Keratinocyte (primary cell): ENCODE measurements at regions not wholly inside any gene's neighbourhood (a gene's known extent, or its start where the extent isn't known, plus 50 kb on each side); places are given as distances from the start of the nearest gene placed in this dataset.

Source experiments
- DNase-seq: peaks from one replicate; pipeline ENCODE4 v3.0.0-alpha.2; 2011; ENCODE audit warnings: low read depth, missing footprints, low spot score
- FAIRE-seq: peaks from 2 replicates; lab custom pipeline; 2011; peaks lifted over from hg19 to GRCh38; lab: Jason Lieb, UNC
- H2AFZ ChIP-seq: 2 replicates; pipeline ENCODE4 v1.6.0; 2012; ENCODE audit warnings: low read length, control low read depth, inconsistent platforms; ENCODE audit not compliant: control insufficient read depth
- H3K27ac ChIP-seq: 2 replicates; pipeline ENCODE4 v1.5.1; 2011; ENCODE audit warnings: low read length; ENCODE audit not compliant: control insufficient read depth, insufficient read depth
- H3K27me3 ChIP-seq: 3 replicates; pipeline ENCODE4 v1.6.0; 2011; ENCODE audit warnings: low read length; ENCODE audit not compliant: control insufficient read depth, insufficient read depth; ENCODE audit errors: extremely low read depth
- H3K36me3 ChIP-seq, 2 experiments: 2 replicates in 1 of 2; 3 replicates in 1 of 2; pipeline ENCODE4 v1.5.1; 2011; ENCODE audit warnings: low read length in 2 of 2, mild to moderate bottlenecking in 1 of 2; ENCODE audit not compliant: control insufficient read depth in 2 of 2, insufficient read depth in 2 of 2; ENCODE audit errors: extremely low read depth in 1 of 2
- H3K4me1 ChIP-seq: 3 replicates; pipeline ENCODE4 v1.5.1; 2011; ENCODE audit warnings: low read length; ENCODE audit not compliant: control insufficient read depth, insufficient read depth; ENCODE audit errors: extremely low read depth
- H3K4me2 ChIP-seq: 3 replicates; pipeline ENCODE4 v1.6.0; 2011; ENCODE audit warnings: low read depth, low read length; ENCODE audit not compliant: control insufficient read depth, insufficient read depth; ENCODE audit errors: extremely low read depth
- H3K4me3 ChIP-seq, 3 experiments: fragments of 200-600 bp in 1 of 3; sonication (generic) in 1 of 3; 2 replicates in 2 of 3; 3 replicates in 1 of 3; pipeline ENCODE4 v1.5.1; 2011 to 2016; ENCODE audit warnings: low read length in 3 of 3, mild to moderate bottlenecking in 3 of 3, control low read depth in 2 of 3, inconsistent platforms in 1 of 3, low read depth in 1 of 3, mixed read lengths in 1 of 3, mixed run types in 1 of 3, moderate library complexity in 1 of 3; ENCODE audit not compliant: control insufficient read depth in 2 of 3, insufficient read depth in 2 of 3; ENCODE audit errors: extremely low read depth in 1 of 3
- H3K79me2 ChIP-seq: 2 replicates; pipeline ENCODE4 v1.6.0; 2012; ENCODE audit warnings: low read length; ENCODE audit not compliant: control insufficient read depth, insufficient read depth
- H3K9ac ChIP-seq: 3 replicates; pipeline ENCODE4 v1.6.0; 2011; ENCODE audit warnings: low read length; ENCODE audit not compliant: control insufficient read depth, insufficient read depth; ENCODE audit errors: extremely low read depth
- H3K9me1 ChIP-seq: 3 replicates; pipeline ENCODE4 v1.6.0; 2011; ENCODE audit warnings: low read length; ENCODE audit not compliant: control insufficient read depth, insufficient read depth; ENCODE audit errors: extremely low read depth
- H3K9me3 ChIP-seq: 2 replicates; pipeline ENCODE4 v1.5.1; 2012; ENCODE audit warnings: low read depth, low read length; ENCODE audit not compliant: control insufficient read depth
- H4K20me1 ChIP-seq: 3 replicates; pipeline ENCODE4 v1.6.0; 2011; ENCODE audit warnings: low read length; ENCODE audit not compliant: control insufficient read depth, insufficient read depth; ENCODE audit errors: extremely low read depth
- EZH2 ChIP-seq: IDR thresholded peaks from one replicate; pipeline ENCODE4 v1.6.1; 2012; ENCODE audit warnings: inconsistent platforms, mild to moderate bottlenecking, low read length, moderate library complexity
- dilution Hi-C: fragments of 300-500 bp; cut with MboI; formaldehyde crosslinking; loops from one replicate; pipeline ENCODE4 v1.7.0; 2020; ENCODE audit warnings: low sequenced_read_pairs; ENCODE audit not compliant: extremely low pct_ligation_motif_present
- TF ChIP-seq, protein P1 (sequence below), 3 experiments: IDR thresholded peaks in 1 of 3; conservative IDR thresholded peaks in 1 of 3; optimal IDR thresholded peaks in 1 of 3; 2 replicates in 2 of 3; 3 replicates in 1 of 3; pipeline versions ENCODE3 to v1.5.1; 2011; ENCODE audit warnings: low read length in 3 of 3, mild to moderate bottlenecking in 3 of 3, moderate library complexity in 2 of 3, control low read depth in 1 of 3, inconsistent platforms in 1 of 3; ENCODE audit not compliant: insufficient read depth in 2 of 3; ENCODE audit errors: extremely low read depth in 1 of 3

DNA sequence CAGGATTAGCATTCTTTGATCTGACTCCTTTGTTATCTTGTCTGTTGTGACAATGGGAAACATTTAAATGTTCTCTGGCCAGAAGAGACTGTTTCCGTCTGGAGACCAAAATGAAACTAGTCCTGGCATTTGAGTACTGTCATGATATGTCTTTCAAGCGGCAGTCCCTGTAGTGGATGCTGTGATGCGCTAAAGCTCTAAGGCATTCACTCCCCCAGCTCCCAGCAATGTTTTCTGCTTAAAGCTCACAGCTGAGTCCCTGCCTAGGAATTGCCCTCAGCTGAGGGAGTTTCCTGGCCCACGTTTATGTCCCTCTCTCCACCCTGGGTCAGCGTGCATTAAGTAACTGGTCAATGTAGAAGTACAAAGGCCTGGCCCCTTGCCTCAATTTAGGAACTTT is 109.4 kb downstream of the UCHL5 start:
- no peak overlapping the region for H2AFZ ChIP-seq
- no peaks in the 10 kb centered on the region for H3K27me3 ChIP-seq
- H3K27ac ChIP-seq, result no peak overlapping the region
- H3K9me3 ChIP-seq, result no peaks in the 10 kb centered on the region
- H3K4me2 ChIP-seq, result no peak overlapping the region
- dilution Hi-C loops, result no loop called here
- H3K9me1 ChIP-seq, result no peaks in the 10 kb centered on the region
- DNase-seq, result no peak
- no peak overlapping the region for H3K9ac ChIP-seq
- no peaks in the 10 kb centered on the region for H4K20me1 ChIP-seq
- H3K4me1 ChIP-seq, result peaks cover 5% of the 10 kb centered on the region
- H3K4me3 ChIP-seq, result no peak overlapping the region
- peaks cover 0 to 1% of the 10 kb centered on the region in 2 experiments for H3K36me3 ChIP-seq
- FAIRE-seq, result no peak
- TF ChIP-seq EZH2, result no peak
- TF ChIP-seq, protein P1, sequence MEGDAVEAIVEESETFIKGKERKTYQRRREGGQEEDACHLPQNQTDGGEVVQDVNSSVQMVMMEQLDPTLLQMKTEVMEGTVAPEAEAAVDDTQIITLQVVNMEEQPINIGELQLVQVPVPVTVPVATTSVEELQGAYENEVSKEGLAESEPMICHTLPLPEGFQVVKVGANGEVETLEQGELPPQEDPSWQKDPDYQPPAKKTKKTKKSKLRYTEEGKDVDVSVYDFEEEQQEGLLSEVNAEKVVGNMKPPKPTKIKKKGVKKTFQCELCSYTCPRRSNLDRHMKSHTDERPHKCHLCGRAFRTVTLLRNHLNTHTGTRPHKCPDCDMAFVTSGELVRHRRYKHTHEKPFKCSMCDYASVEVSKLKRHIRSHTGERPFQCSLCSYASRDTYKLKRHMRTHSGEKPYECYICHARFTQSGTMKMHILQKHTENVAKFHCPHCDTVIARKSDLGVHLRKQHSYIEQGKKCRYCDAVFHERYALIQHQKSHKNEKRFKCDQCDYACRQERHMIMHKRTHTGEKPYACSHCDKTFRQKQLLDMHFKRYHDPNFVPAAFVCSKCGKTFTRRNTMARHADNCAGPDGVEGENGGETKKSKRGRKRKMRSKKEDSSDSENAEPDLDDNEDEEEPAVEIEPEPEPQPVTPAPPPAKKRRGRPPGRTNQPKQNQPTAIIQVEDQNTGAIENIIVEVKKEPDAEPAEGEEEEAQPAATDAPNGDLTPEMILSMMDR (optimal IDR thresholded peaks at IDR 0.05 in 1 of 3, IDR thresholded peaks at IDR 0.05 in 1 of 3, conservative IDR thresholded peaks at IDR 0.05 in 1 of 3; ENCODE audit: extremely low read depth in 1 of 3, insufficient read depth in 2 of 3, low read length in 3 of 3), result no peak
- H3K79me2 ChIP-seq, result no peaks in the 10 kb centered on the region

DNA sequence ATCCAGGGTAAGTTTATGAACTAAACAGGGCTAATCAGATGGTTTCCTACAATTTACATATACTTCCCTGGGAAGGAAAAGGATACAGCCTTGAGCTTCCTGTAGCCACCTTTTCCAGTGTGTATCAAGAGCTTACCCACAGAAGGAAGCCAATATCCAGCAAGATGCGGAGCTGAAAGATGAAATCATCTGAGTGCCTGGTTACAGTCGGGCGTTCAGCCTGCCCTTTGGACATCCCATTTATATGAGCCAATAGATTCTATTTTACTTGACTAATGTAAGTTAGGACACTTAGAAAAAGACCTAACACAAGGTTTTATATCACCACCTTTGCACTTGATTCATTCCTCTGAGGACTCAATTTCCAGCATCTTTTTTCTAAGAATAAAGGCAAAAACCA is 108.2 kb downstream of the UCHL5 start:
- dilution Hi-C loops, result no loop called here
- no peak overlapping the region for H2AFZ ChIP-seq
- DNase-seq, result no peak
- no peaks in the 10 kb centered on the region for H3K9me3 ChIP-seq
- H3K4me2 ChIP-seq, result no peak overlapping the region
- FAIRE-seq, result no peak
- TF ChIP-seq EZH2, result no peak
- TF ChIP-seq, protein P1 (optimal IDR thresholded peaks at IDR 0.05 in 1 of 3, IDR thresholded peaks at IDR 0.05 in 1 of 3, conservative IDR thresholded peaks at IDR 0.05 in 1 of 3; ENCODE audit: extremely low read depth in 1 of 3, insufficient read depth in 2 of 3, low read length in 3 of 3), result no peak
- no peaks in the 10 kb centered on the region for H4K20me1 ChIP-seq
- H3K36me3 ChIP-seq, result peaks cover 0 to 1% of the 10 kb centered on the region in 2 experiments
- H3K9ac ChIP-seq, result no peak overlapping the region
- H3K4me1 ChIP-seq, result peaks cover 5% of the 10 kb centered on the region
- no peaks in the 10 kb centered on the region for H3K79me2 ChIP-seq
- no peaks in the 10 kb centered on the region for H3K9me1 ChIP-seq
- no peaks in the 10 kb centered on the region for H3K27me3 ChIP-seq
- no peak overlapping the region for H3K4me3 ChIP-seq
- no peak overlapping the region for H3K27ac ChIP-seq
